ENCODE measurements at regions not wholly inside any gene's neighbourhood (a gene's known extent, or its start where the extent isn't known, plus 50 kb on each side); places are given as distances from the start of the nearest gene placed in this dataset.

- no peak for TF ChIP-seq POLR2A (IDR thresholded peaks at IDR 0.05)
- no peak for TF ChIP-seq CTCF (IDR thresholded peaks at IDR 0.05)
- no peak for TF ChIP-seq POLR2AphosphoS5 (IDR thresholded peaks at IDR 0.05)
Measured at GRCh38 chrX:150224676-150225075, 138.4 kb upstream of the MAMLD1 start.
